ENCODE measurements at regions not wholly inside any gene's neighbourhood (a gene's known extent, or its start where the extent isn't known, plus 50 kb on each side); places are given as distances from the start of the nearest gene placed in this dataset.

DNA sequence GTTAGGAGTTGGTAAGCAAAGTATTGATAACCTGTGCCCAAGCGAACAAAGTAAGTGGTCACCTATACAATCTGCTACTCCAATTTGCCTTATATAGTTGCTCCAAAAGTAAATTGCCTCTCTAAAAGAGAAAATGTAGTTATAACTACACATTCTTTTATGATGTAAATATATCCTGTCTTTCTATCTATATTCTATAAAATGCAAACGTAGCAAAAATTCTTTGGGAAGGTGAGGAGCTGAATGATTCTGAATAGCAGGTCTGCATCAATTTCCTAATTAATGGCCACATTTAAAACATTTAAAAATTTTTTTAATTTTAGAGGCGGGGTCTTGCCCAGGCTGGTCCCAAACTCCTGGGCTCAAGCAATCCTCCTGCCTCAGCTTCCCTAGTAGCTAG, 64.2 kb upstream of the ASIP start:
- TF ChIP-seq CTCF (IDR thresholded peaks at IDR 0.05) (no peak), POLR2A (IDR thresholded peaks at IDR 0.05) (no peak), EP300 (IDR thresholded peaks at IDR 0.05) (no peak)

All from upper lobe of left lung (tissue), 4 donors.